Naive thymus-derived CD4-positive, alpha-beta T cell (primary cell): ENCODE measurements at regions not wholly inside any gene's neighbourhood (a gene's known extent, or its start where the extent isn't known, plus 50 kb on each side); places are given as distances from the start of the nearest gene placed in this dataset.
"Not testable (repeated sequence)": the region's sequence is repeated elsewhere in the genome, so short reads cannot be mapped to it uniquely, and the experiment has no call there.

Experiments
- ATAC-seq: fragments of 150-1000 bp; cut with Tn5 transposase; 2 replicates; pipeline ENCODE4 v1.10.0; 2021; ENCODE audit warnings: mild to moderate bottlenecking, moderate library complexity
- CTCF ChIA-PET: fragments of 350-600 bp; sonication (Branson Sonifier 250); formaldehyde crosslinking; loops from one replicate; lab custom pipeline; 2021; ENCODE audit warnings: antibody characterized with exemption; lab: Charles Lee
- POLR2A ChIA-PET: fragments of 350-600 bp; sonication (Branson Sonifier 250); formaldehyde crosslinking; loops from one replicate; lab custom pipeline; 2021; ENCODE audit warnings: antibody characterized with exemption, inconsistent platforms; lab: Charles Lee
- DNase-seq, 9 donors: peaks; one replicate each; pipeline versions ENCODE4 v3.0.0 to v3.0.0-alpha.2; 2020 to 2022; ENCODE audit warnings: mixed read lengths in 1 of 9
- H3K27ac ChIP-seq: one replicate; pipeline ENCODE4 v1.7.0; 2013; ENCODE audit warnings: mild to moderate bottlenecking, low read depth, low read length, moderate library complexity
- H3K27me3 ChIP-seq, 2 donors: one replicate each; pipeline ENCODE4 v1.7.0; 2013; ENCODE audit warnings: low read length in 2 of 2, mild to moderate bottlenecking in 2 of 2, moderate library complexity in 2 of 2; ENCODE audit not compliant: control insufficient read depth in 2 of 2, insufficient read depth in 2 of 2
- H3K36me3 ChIP-seq, 3 experiments: 1 replicate in 2 of 3; 2 replicates in 1 of 3; pipeline ENCODE4 v1.7.0; 2013; ENCODE audit warnings: low read length in 3 of 3, mild to moderate bottlenecking in 3 of 3, moderate library complexity in 1 of 3; ENCODE audit not compliant: insufficient read depth in 3 of 3, control insufficient read depth in 2 of 3
- H3K4me1 ChIP-seq, 2 donors: one replicate each; pipeline ENCODE4 v1.7.0; 2013; ENCODE audit warnings: low read length in 2 of 2, mild to moderate bottlenecking in 2 of 2, moderate library complexity in 1 of 2; ENCODE audit not compliant: control insufficient read depth in 2 of 2, insufficient read depth in 2 of 2
- H3K4me3 ChIP-seq: 2 replicates; pipeline ENCODE4 v1.7.0; 2013; ENCODE audit warnings: mild to moderate bottlenecking, low read length
- H3K9me3 ChIP-seq, 3 experiments: 1 replicate in 2 of 3; 2 replicates in 1 of 3; pipeline ENCODE4 v1.7.0; 2013; ENCODE audit warnings: low read length in 3 of 3; ENCODE audit not compliant: control insufficient read depth in 2 of 3
- H3K27ac Mint-ChIP-seq, 9 donors: one replicate each; pipeline ENCODE4 v1.8.0; 2020 to 2022; ENCODE audit warnings: mixed read lengths in 9 of 9, mild to moderate bottlenecking in 8 of 9, moderate library complexity in 5 of 9, inconsistent platforms in 2 of 9
- H3K27me3 Mint-ChIP-seq, 5 donors: one replicate each; pipeline ENCODE4 v1.8.0; 2021 to 2022; ENCODE audit warnings: mixed read lengths in 5 of 5, mild to moderate bottlenecking in 1 of 5
- H3K36me3 Mint-ChIP-seq, 5 donors: one replicate each; pipeline ENCODE4 v1.8.0; 2020 to 2022; ENCODE audit warnings: mixed read lengths in 5 of 5, mild to moderate bottlenecking in 3 of 5, inconsistent platforms in 1 of 5
- H3K4me1 Mint-ChIP-seq, 7 donors: one replicate each; pipeline ENCODE4 v1.8.0; 2020 to 2022; ENCODE audit warnings: mixed read lengths in 7 of 7, mild to moderate bottlenecking in 3 of 7, inconsistent platforms in 1 of 7
- H3K4me3 Mint-ChIP-seq, 10 donors: one replicate each; pipeline ENCODE4 v1.8.0; 2020 to 2022; ENCODE audit warnings: mild to moderate bottlenecking in 10 of 10, mixed read lengths in 10 of 10, moderate library complexity in 6 of 10, inconsistent platforms in 2 of 10
- H3K9me3 Mint-ChIP-seq, 11 donors: one replicate each; pipeline ENCODE4 v1.8.0; 2020 to 2022; ENCODE audit warnings: mixed read lengths in 11 of 11, mild to moderate bottlenecking in 4 of 11, inconsistent platforms in 1 of 11, moderate library complexity in 1 of 11
- intact Hi-C, 2 donors: fragments of 100-400 bp; cut with micrococcal nuclease; formaldehyde crosslinking; loops; one replicate each; pipeline ENCODE4 v1.15.1; 2023

DNA sequence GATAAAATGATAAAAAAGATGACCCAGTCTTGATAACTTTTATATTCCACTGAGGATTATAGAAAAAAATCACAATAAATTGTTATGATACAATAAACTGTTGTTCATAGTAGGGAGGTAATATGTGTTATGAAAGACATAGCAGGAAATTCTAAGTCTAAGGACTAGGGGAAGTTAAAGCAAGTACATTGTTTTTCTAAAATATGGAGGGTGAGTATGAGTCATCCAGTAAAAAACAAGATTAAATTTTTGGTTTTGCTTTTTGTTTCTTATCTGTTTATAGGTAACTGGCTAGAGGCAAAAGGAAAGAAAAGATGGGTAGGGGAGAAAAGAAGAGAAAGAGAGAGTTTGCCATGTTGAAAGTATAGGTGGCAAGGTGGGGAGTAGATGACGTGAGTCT lies 188.4 kb downstream of the POLR1F start:
- Histone ChIP-seq H3K27me3 (no peaks in the 10 kb centered on the region), H3K27ac (no peak overlapping the region), H3K36me3 (no peaks in the 10 kb centered on the region), H3K9me3 (no peaks in the 10 kb centered on the region), H3K4me3 (no peak overlapping the region), H3K4me1 (no peaks in the 10 kb centered on the region)
- no peaks in the 10 kb centered on the region for H3K27me3 Mint-ChIP-seq
- no peaks in the 10 kb centered on the region for H3K4me1 Mint-ChIP-seq
- intact Hi-C loops: no loop called here
- H3K36me3 Mint-ChIP-seq: no peaks in the 10 kb centered on the region
- H3K9me3 Mint-ChIP-seq: peaks cover 0 to 10% (median 3%) of the 10 kb centered on the region in 11 donors
- ChIA-PET CTCF (no interaction called here), POLR2A (no interaction called here)
- H3K4me3 Mint-ChIP-seq: no peak overlapping the region
- no peak overlapping the region for H3K27ac Mint-ChIP-seq
- DNase-seq (no peak), ATAC-seq (no peak)

DNA sequence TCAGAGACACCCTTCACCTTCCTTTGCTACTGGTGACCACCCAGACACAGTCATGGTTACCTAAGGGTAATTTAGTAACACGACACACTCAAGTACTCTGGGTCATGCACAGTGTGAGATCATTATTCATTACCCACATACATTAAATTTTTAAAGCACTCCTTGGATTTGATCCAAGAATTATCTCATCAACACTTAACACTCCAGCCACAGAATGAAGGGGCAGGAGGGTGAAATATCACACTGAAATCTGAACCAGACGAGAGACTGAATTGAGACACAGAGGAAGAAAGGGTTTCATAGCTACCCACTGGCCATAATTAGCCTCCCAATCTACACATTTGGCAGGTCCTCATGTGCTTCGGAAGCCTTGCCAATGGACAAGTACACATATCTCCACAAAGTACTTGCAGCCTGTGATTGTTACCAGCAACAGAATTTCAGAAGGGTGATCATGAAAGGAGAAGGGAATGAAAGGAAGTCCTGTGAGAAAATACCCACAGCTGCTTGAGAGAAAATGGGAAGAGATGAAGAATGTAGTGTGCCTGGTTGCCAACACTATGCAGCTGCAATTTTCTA lies 189.3 kb downstream of the POLR1F start:
- Histone ChIP-seq H3K27me3 (no peaks in the 10 kb centered on the region), H3K4me1 (no peaks in the 10 kb centered on the region), H3K9me3 (no peaks in the 10 kb centered on the region), H3K36me3 (no peaks in the 10 kb centered on the region), H3K27ac (no peak overlapping the region), H3K4me3 (no peak overlapping the region)
- intact Hi-C loops: no loop called here
- no peak for ATAC-seq
- DNase-seq: no peak
- POLR2A ChIA-PET: no interaction called here
- Mint-ChIP-seq H3K27me3 (no peaks in the 10 kb centered on the region), H3K9me3 (peaks cover 0 to 10% (median 3%) of the 10 kb centered on the region in 11 donors), H3K4me1 (no peaks in the 10 kb centered on the region), H3K4me3 (no peak overlapping the region), H3K36me3 (no peaks in the 10 kb centered on the region), H3K27ac (no peak overlapping the region)
- CTCF ChIA-PET: no interaction called here

DNA sequence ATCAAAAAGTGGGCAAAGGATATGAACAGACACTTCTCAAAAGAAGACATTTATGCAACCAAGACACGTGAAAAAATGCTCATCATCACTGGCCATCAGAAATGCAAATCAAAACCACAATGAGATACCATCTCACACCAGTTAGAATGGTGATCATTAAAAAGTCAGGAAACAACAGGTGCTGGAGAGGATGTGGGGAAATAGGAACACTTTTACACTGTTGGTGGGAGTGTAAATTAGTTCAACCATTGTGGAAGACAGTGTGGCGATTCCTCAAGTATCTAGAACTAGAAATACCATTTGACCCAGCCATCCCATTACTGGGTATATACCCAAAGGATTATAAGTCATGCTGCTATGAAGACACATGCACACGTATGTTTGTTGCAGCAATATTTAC lies 191.3 kb downstream of the POLR1F start:
- H3K27ac Mint-ChIP-seq, H3K4me3 ChIP-seq, H3K36me3 Mint-ChIP-seq, H3K4me3 Mint-ChIP-seq, H3K36me3 ChIP-seq, intact Hi-C loops, POLR2A ChIA-PET, H3K4me1 Mint-ChIP-seq, H3K4me1 ChIP-seq, H3K27ac ChIP-seq, DNase-seq, H3K9me3 Mint-ChIP-seq, H3K9me3 ChIP-seq, CTCF ChIA-PET, H3K27me3 ChIP-seq, ATAC-seq, H3K27me3 Mint-ChIP-seq: not testable (repeated sequence)

DNA sequence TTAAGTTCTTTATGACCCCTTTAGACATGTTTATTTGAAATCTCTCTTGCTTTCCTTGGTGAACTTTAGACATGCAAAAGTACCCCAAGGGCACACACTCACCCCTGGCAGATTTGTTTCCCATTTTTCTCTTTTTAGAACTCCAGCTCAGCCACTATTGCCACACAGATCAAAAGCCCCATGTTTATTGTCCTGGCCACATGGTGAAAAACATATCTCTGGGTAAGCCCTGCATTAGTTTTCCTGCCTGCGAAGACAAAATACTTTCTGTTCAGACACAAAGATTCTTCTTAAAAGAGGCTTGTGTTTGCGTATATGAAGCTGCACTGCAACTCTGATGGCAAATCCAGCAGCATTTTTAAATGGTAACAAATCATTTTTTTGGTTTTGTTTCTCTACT lies 200.0 kb downstream of the POLR1F start:
- DNase-seq (no peak), ATAC-seq (no peak)
- Mint-ChIP-seq H3K9me3 (peaks cover 0 to 3% (median 0%) of the 10 kb centered on the region in 11 donors), H3K4me1 (no peaks in the 10 kb centered on the region), H3K27ac (no peak overlapping the region), H3K27me3 (no peaks in the 10 kb centered on the region), H3K36me3 (no peaks in the 10 kb centered on the region), H3K4me3 (no peak overlapping the region)
- Histone ChIP-seq H3K4me1 (no peaks in the 10 kb centered on the region), H3K36me3 (no peaks in the 10 kb centered on the region), H3K27me3 (peaks cover 0 to 3% of the 10 kb centered on the region in 2 donors), H3K9me3 (no peaks in the 10 kb centered on the region), H3K27ac (no peak overlapping the region), H3K4me3 (no peak overlapping the region)
- CTCF ChIA-PET: no interaction called here
- intact Hi-C loops: no loop called here
- POLR2A ChIA-PET: no interaction called here

DNA sequence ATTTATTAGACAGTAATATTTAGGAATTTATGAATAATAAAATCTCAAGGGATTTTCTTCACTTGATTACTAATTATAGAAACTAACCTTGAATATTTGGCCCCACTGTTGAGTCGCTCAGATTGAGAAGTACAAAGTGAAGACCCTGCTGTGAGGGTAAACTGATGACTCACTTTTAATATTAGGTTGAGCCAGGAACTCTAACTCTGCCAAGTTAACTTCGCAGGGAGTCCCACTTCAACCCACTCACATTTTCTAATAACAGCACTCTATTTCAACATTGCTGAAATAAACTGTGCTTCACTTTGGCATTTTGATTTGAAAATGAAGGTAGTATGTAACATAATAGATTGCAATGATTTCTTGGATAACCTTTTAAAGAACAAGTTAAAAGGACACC lies 200.7 kb downstream of the POLR1F start:
- Histone ChIP-seq H3K27me3 (peaks cover 0 to 3% of the 10 kb centered on the region in 2 donors), H3K4me3 (no peak overlapping the region), H3K27ac (no peak overlapping the region), H3K9me3 (no peaks in the 10 kb centered on the region), H3K36me3 (no peaks in the 10 kb centered on the region), H3K4me1 (no peaks in the 10 kb centered on the region)
- intact Hi-C loops: no loop called here
- no peak overlapping the region for H3K4me3 Mint-ChIP-seq
- no peak overlapping the region for H3K27ac Mint-ChIP-seq
- H3K4me1 Mint-ChIP-seq: no peaks in the 10 kb centered on the region
- ChIA-PET POLR2A (no interaction called here), CTCF (no interaction called here)
- no peak for DNase-seq
- H3K27me3 Mint-ChIP-seq: no peaks in the 10 kb centered on the region
- peaks cover 0 to 3% (median 0%) of the 10 kb centered on the region in 11 donors for H3K9me3 Mint-ChIP-seq
- H3K36me3 Mint-ChIP-seq: no peaks in the 10 kb centered on the region
- ATAC-seq: no peak

DNA sequence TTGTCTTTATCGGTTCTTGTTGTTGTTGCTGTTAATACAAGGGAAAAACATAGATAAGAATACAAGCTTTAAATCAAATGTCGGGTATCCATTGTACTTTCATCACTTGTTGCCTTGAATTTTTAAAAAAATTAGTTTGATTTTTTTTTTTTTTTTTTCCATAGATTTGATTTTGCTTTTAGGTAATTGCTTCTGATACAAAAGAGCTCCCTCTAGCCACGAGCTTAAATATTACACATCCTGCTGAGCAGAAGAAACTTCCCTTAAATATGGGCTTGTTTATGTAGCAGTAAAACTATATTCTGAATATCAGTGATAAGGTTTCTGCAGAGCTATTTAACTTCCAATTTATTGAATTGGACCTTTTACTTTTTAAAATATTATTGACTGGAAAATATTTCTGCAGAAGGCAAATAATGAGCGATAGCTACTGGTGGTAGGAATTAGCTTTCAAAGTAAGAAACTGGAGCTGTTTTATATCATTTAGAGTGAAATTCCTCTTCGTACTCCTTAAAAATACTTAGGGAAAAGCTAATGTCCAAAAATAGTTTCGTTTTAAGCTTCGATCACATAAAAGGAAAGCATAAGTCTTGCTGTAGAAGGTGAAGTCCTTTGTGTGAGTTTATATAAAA lies 216.9 kb downstream of the POLR1F start:
- Histone ChIP-seq H3K9me3 (no peaks in the 10 kb centered on the region), H3K4me3 (no peak overlapping the region), H3K27ac (no peak overlapping the region), H3K36me3 (no peaks in the 10 kb centered on the region), H3K27me3 (no peaks in the 10 kb centered on the region), H3K4me1 (no peaks in the 10 kb centered on the region)
- intact Hi-C loops: no loop called here
- ChIA-PET POLR2A (no interaction called here), CTCF (interaction anchor here (0.7 kb wide), 1 partner anchor 683 kb away, joined by 4 read pairs; no protein-coding TSS in a partner anchor)
- Mint-ChIP-seq H3K4me3 (no peak overlapping the region), H3K4me1 (no peaks in the 10 kb centered on the region), H3K27me3 (no peaks in the 10 kb centered on the region), H3K27ac (no peak overlapping the region), H3K9me3 (peaks cover 0 to 5% (median 0%) of the 10 kb centered on the region in 11 donors), H3K36me3 (no peaks in the 10 kb centered on the region)
- no peak for ATAC-seq
- DNase-seq: no peak

DNA sequence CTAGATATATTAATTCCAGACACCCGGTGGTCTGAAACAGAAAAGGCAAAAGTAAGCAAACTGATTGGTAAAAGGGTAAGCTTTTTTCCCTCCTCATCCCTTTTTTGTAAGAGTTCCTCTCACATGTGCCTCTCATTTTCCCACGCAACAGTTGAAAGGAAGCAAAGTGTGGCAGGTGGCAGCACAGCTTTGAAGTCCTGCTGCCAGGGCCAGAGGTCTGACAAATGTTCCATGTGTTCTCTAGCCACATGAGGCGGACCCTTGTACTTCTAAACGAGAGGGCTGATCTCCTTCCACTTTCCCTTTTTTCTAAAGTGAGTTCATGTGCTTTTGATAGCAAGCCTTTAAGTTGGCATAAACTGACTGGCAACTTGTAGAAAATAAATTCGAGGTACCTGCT lies 217.5 kb downstream of the POLR1F start:
- no peak for ATAC-seq
- Mint-ChIP-seq H3K36me3 (no peaks in the 10 kb centered on the region), H3K27me3 (no peaks in the 10 kb centered on the region), H3K4me3 (no peak overlapping the region), H3K27ac (no peak overlapping the region), H3K4me1 (no peaks in the 10 kb centered on the region), H3K9me3 (peaks cover 0 to 5% (median 0%) of the 10 kb centered on the region in 11 donors)
- no peak overlapping the region for H3K4me3 ChIP-seq
- ChIA-PET POLR2A (no interaction called here), CTCF (interaction anchor here (0.7 kb wide), 1 partner anchor 516 kb away, joined by 3 read pairs; no protein-coding TSS in a partner anchor)
- no peaks in the 10 kb centered on the region for H3K27me3 ChIP-seq
- no peaks in the 10 kb centered on the region for H3K4me1 ChIP-seq
- H3K36me3 ChIP-seq: no peaks in the 10 kb centered on the region
- no peaks in the 10 kb centered on the region for H3K9me3 ChIP-seq
- H3K27ac ChIP-seq: no peak overlapping the region
- DNase-seq: no peak
- intact Hi-C loops: no loop called here
